Renal pelvis (tissue), 1 donor: ENCODE measurements at regions not wholly inside any gene's neighbourhood (a gene's known extent, or its start where the extent isn't known, plus 50 kb on each side); places are given as distances from the start of the nearest gene placed in this dataset.
"Not testable (repeated sequence)": the region's sequence is repeated elsewhere in the genome, so short reads cannot be mapped to it uniquely, and the experiment has no call there.

ENCODE experiments used
- DNase-seq: peaks from one replicate; pipeline ENCODE4 v3.0.0-alpha.2; 2013

- DNase-seq = no peak
Measured at GRCh38 chr5:102048940-102049339, 247.1 kb downstream of the SLCO4C1 start.

GRCh38 chr5:102047073-102047472, 249.0 kb downstream of the SLCO4C1 start:
- DNase-seq = not testable (repeated sequence)

- no peak for DNase-seq
Measured at GRCh38 chr5:102040326-102040725, 255.8 kb downstream of the SLCO4C1 start.

GRCh38 chr5:102036927-102037326, 259.2 kb downstream of the SLCO4C1 start:
- no peak for DNase-seq

GRCh38 chr5:102031711-102032110, 264.4 kb downstream of the SLCO4C1 start:
- DNase-seq = no peak

GRCh38 chr5:102018690-102019089, 277.4 kb downstream of the SLCO4C1 start:
- no peak for DNase-seq

- no peak for DNase-seq
Measured at GRCh38 chr5:102018279-102018678, 277.8 kb downstream of the SLCO4C1 start.

GRCh38 chr5:102014371-102014770, 281.7 kb downstream of the SLCO4C1 start:
- no peak for DNase-seq

- no peak for DNase-seq
Measured at GRCh38 chr5:102010644-102011043, 285.4 kb downstream of the SLCO4C1 start.

GRCh38 chr5:101997235-101997634, 298.8 kb downstream of the SLCO4C1 start:
- no peak for DNase-seq

GRCh38 chr5:101995585-101995984, 300.5 kb downstream of the SLCO4C1 start:
- DNase-seq = peak; percentile 3

- no peak for DNase-seq
Measured at GRCh38 chr5:101991486-101991885, 304.6 kb downstream of the SLCO4C1 start.

GRCh38 chr5:101989659-101990058, 306.4 kb downstream of the SLCO4C1 start:
- DNase-seq = no peak

GRCh38 chr5:101977729-101978345, 318.2 kb downstream of the SLCO4C1 start:
- DNase-seq = peak; percentile 50

GRCh38 chr5:101976933-101977332, 319.2 kb downstream of the SLCO4C1 start:
- no peak for DNase-seq

- DNase-seq = no peak
Measured at GRCh38 chr5:101969742-101970141, 326.3 kb downstream of the SLCO4C1 start.

- DNase-seq = no peak
Measured at GRCh38 chr5:101966476-101966875, 329.6 kb downstream of the SLCO4C1 start.

GRCh38 chr5:101955891-101956290, 340.2 kb downstream of the SLCO4C1 start:
- DNase-seq = no peak

GRCh38 chr5:101950019-101950418, 346.1 kb downstream of the SLCO4C1 start:
- no peak for DNase-seq

GRCh38 chr5:101948615-101949014, 347.5 kb downstream of the SLCO4C1 start:
- DNase-seq = no peak

- DNase-seq = no peak
Measured at GRCh38 chr5:101943784-101944183, 352.3 kb downstream of the SLCO4C1 start.

GRCh38 chr5:101942321-101942882, 353.7 kb downstream of the SLCO4C1 start:
- DNase-seq = peak; percentile 20

GRCh38 chr5:101937041-101937440, 359.0 kb downstream of the SLCO4C1 start:
- DNase-seq = no peak

GRCh38 chr5:101935086-101935485, 361.0 kb downstream of the SLCO4C1 start:
- DNase-seq = no peak
